HG02571 (cell line): ENCODE measurements at regions not wholly inside any gene's neighbourhood (a gene's known extent, or its start where the extent isn't known, plus 50 kb on each side); places are given as distances from the start of the nearest gene placed in this dataset.

Experiments
- ATAC-seq: cut with Tn5 transposase; IDR thresholded peaks from one replicate; pipeline ENCODE4 v1.9.1; 2021; ENCODE audit warnings: mild to moderate bottlenecking, moderate library complexity; ENCODE audit not compliant: unreplicated experiment

- ATAC-seq = no peak
Measured at GRCh38 chr4:35879479-35879878, 364.8 kb downstream of the ARAP2 start.

GRCh38 chr4:35883108-35883507, 361.2 kb downstream of the ARAP2 start:
- no peak for ATAC-seq

- no peak for ATAC-seq
Measured at GRCh38 chr4:35884714-35885480, 359.4 kb downstream of the ARAP2 start.

- ATAC-seq = no peak
Measured at GRCh38 chr4:35897808-35898207, 346.5 kb downstream of the ARAP2 start.

GRCh38 chr4:35900286-35901243, 343.7 kb downstream of the ARAP2 start:
- no peak for ATAC-seq

GRCh38 chr4:35912174-35912573, 332.1 kb downstream of the ARAP2 start:
- ATAC-seq = peak; percentile 81

- ATAC-seq = no peak
Measured at GRCh38 chr4:35918491-35918977, 325.8 kb downstream of the ARAP2 start.

GRCh38 chr4:35925806-35926205, 318.5 kb downstream of the ARAP2 start:
- ATAC-seq = peak; percentile 73

GRCh38 chr4:35926788-35927187, 317.5 kb downstream of the ARAP2 start:
- no peak for ATAC-seq

- no peak for ATAC-seq
Measured at GRCh38 chr4:35933901-35934300, 310.4 kb downstream of the ARAP2 start.

- no peak for ATAC-seq
Measured at GRCh38 chr4:35934320-35934981, 309.9 kb downstream of the ARAP2 start.

GRCh38 chr4:35938936-35939335, 305.4 kb downstream of the ARAP2 start:
- no peak for ATAC-seq

GRCh38 chr4:35939751-35940150, 304.6 kb downstream of the ARAP2 start:
- ATAC-seq = no peak

GRCh38 chr4:35942092-35942491, 302.2 kb downstream of the ARAP2 start:
- ATAC-seq = no peak

GRCh38 chr4:35943606-35944005, 300.7 kb downstream of the ARAP2 start:
- no peak for ATAC-seq

- no peak for ATAC-seq
Measured at GRCh38 chr4:35948171-35948570, 296.1 kb downstream of the ARAP2 start.

GRCh38 chr4:35950442-35950841, 293.9 kb downstream of the ARAP2 start:
- ATAC-seq = no peak

- no peak for ATAC-seq
Measured at GRCh38 chr4:35952751-35953150, 291.6 kb downstream of the ARAP2 start.

GRCh38 chr4:35963383-35963782, 280.9 kb downstream of the ARAP2 start:
- ATAC-seq = no peak

- no peak for ATAC-seq
Measured at GRCh38 chr4:35963974-35964515, 280.3 kb downstream of the ARAP2 start.

GRCh38 chr4:35965300-35965699, 279.0 kb downstream of the ARAP2 start:
- no peak for ATAC-seq
